ENCODE measurements at regions not wholly inside any gene's neighbourhood (a gene's known extent, or its start where the extent isn't known, plus 50 kb on each side); places are given as distances from the start of the nearest gene placed in this dataset.
"Not testable (repeated sequence)": the region's sequence is repeated elsewhere in the genome, so short reads cannot be mapped to it uniquely, and the experiment has no call there.

- DNase-seq, result no peak
These were observed 155.3 kb downstream of the FHIP1A start for GRCh38 chr4:151564321-151564720.

- DNase-seq, result no peak
These were observed 156.6 kb downstream of the FHIP1A start for GRCh38 chr4:151565583-151565982.

- no peak for DNase-seq
These were observed 157.1 kb downstream of the FHIP1A start for GRCh38 chr4:151566053-151566452.

- DNase-seq, result no peak
These were observed 158.1 kb downstream of the FHIP1A start for GRCh38 chr4:151567056-151567455.

- DNase-seq, result no peak
These were observed 160.0 kb downstream of the FHIP1A start for GRCh38 chr4:151568966-151569365.

GRCh38 chr4:151569650-151570049 lies 160.7 kb downstream of the FHIP1A start:
- DNase-seq, result no peak

GRCh38 chr4:151573474-151573873 lies 164.5 kb downstream of the FHIP1A start:
- no peak for DNase-seq

- no peak for DNase-seq
These were observed 165.0 kb downstream of the FHIP1A start for GRCh38 chr4:151573945-151574344.

GRCh38 chr4:151574968-151575367 lies 166.0 kb downstream of the FHIP1A start:
- no peak for DNase-seq

- DNase-seq, result no peak
These were observed 166.7 kb downstream of the FHIP1A start for GRCh38 chr4:151575646-151576045.

GRCh38 chr4:151576627-151577026 lies 167.7 kb downstream of the FHIP1A start:
- no peak for DNase-seq

GRCh38 chr4:151581570-151581969 lies 172.6 kb downstream of the FHIP1A start:
- DNase-seq, result no peak

- DNase-seq, result no peak
These were observed 173.1 kb downstream of the FHIP1A start for GRCh38 chr4:151582098-151582497.

GRCh38 chr4:151583157-151583914 lies 174.4 kb downstream of the FHIP1A start:
- DNase-seq, result no peak

- DNase-seq, result no peak
These were observed 175.1 kb downstream of the FHIP1A start for GRCh38 chr4:151584101-151584500.

GRCh38 chr4:151595629-151596028 lies 165.2 kb downstream of the GATB start:
- not testable (repeated sequence) for DNase-seq

- not testable (repeated sequence) for DNase-seq
These were observed 163.1 kb downstream of the GATB start for GRCh38 chr4:151597691-151598090.

- no peak for DNase-seq
These were observed 160.9 kb downstream of the GATB start for GRCh38 chr4:151599863-151600262.

GRCh38 chr4:151600432-151600831 lies 160.4 kb downstream of the GATB start:
- no peak for DNase-seq

GRCh38 chr4:151603377-151603776 lies 157.4 kb downstream of the GATB start:
- DNase-seq, result no peak

- no peak for DNase-seq
These were observed 156.6 kb downstream of the GATB start for GRCh38 chr4:151604238-151604637.

- DNase-seq, result no peak
These were observed 155.6 kb downstream of the GATB start for GRCh38 chr4:151605215-151605614.

GRCh38 chr4:151606061-151606460 lies 154.7 kb downstream of the GATB start:
- DNase-seq, result no peak

GRCh38 chr4:151610229-151610628 lies 150.6 kb downstream of the GATB start:
- DNase-seq, result no peak

- DNase-seq, result no peak
These were observed 148.8 kb downstream of the GATB start for GRCh38 chr4:151611960-151612359.
